H4 (cell line): ENCODE measurements at regions not wholly inside any gene's neighbourhood (a gene's known extent, or its start where the extent isn't known, plus 50 kb on each side); places are given as distances from the start of the nearest gene placed in this dataset.
A peak's percentile ranks its signal among the peaks of the same experiment; 100 is the strongest.

Experiments
- DNase-seq: peaks from one replicate; pipeline ENCODE4 v3.0.0-alpha.2; 2015; ENCODE audit warnings: low spot score

DNA sequence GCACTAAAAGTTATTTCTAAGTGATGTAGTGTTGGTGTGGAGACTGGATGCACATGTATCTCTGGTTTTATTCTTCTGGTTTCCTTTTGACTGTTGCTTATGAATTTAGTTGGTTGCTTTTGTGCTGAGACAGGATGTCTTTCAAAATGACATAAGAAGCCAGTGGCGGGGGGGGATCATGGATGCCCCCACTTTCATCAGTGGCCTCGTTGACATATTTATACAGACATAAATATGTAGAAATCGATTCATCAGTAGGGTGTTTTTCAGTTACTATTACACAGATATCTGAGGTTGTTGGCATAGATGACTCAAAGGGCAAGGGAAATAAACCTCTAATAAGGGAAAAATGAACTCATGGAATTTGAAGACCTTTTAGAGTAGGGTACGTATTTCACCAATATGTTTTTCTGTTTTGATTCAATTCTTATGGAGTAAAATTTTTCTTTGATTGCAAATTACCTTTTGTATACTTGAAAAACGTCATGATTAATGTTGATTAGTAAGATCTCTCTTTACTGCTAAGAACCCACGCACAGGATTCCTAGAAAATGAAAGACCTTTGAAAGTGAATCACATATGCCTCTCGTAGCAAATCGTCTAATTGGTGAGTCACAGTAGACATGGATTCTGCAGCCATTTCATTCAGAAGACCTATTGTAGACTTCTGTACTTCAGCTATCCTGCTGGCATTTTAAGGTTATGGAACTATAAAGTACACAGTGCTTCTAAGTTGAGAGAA is 97.4 kb upstream of the RBMS3 start:
- DNase-seq = no peak

DNA sequence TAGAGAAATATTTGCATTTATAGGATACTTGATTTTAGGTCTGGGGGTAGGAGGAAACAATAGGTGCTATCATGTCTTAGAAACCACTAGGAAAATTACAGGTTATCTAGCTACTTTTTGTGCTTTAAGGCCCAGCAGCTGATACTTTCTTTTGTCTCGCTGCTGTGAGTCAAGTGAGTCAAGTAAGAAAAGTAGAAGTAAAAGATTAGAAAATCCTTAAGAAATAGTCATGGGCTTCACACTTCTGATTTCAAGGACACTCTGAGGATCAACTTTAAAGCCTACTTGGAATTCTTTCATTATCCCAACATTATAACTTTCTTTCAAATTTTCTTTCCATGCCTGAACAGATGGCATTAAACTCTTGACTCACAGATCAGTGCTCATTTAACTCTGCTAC is 95.2 kb upstream of the RBMS3 start:
- no peak for DNase-seq

DNA sequence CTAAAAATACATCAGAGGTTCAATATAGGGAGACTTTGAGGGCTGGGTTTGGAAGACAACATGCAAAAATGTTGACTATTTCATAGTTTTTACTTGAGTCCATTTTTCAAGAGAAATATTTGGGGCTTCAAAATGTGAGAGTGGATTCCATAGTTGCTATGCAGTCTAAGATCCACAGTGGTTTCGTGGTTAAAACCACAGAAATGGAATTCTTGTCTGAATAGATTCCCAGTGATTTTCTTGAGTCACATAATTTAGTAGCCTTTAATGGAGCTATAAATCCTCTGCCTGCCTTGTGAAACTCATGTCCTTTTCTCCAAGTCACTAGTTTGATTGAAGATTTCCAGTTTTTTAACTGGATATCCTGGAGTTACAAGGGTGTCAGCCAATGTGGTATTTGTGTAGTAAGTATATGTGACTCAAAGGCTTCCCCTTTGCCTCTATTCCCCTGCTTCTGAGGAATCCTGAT is 94.7 kb upstream of the RBMS3 start:
- DNase-seq = peak; percentile 71

DNA sequence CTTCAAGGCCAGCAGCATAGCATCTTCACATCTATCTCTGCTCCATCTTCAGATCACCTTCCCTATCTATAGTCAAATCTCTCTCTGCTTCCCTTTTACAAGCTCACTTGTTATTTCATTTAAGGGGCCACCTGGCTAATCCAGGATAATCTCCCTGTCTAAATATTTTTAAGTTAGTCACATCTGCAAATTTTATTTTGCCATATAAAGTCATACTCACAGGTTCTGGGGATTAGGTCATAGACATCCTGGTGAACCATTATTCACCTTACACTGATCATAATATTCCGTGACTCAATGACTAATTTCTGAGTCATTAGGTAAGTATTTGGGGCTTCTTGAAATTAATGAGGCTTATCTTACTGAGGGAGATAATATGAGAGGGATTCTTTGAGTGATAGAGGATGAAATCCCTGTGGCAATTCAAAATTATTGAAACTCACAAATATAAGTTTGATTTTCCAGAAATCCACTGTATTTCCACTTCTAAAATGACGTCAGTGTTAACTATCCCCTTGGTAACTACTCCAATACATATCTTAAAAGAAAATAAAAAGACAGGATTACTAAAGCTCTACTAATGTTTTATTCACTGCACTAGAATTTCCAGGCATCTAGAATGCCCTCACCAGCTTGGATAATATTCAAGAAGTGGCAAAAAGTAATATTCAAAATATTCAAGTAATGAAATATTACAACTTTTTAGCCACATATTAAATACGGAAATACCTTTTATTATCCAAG is 93.7 kb upstream of the RBMS3 start:
- peak; percentile 16 for DNase-seq

DNA sequence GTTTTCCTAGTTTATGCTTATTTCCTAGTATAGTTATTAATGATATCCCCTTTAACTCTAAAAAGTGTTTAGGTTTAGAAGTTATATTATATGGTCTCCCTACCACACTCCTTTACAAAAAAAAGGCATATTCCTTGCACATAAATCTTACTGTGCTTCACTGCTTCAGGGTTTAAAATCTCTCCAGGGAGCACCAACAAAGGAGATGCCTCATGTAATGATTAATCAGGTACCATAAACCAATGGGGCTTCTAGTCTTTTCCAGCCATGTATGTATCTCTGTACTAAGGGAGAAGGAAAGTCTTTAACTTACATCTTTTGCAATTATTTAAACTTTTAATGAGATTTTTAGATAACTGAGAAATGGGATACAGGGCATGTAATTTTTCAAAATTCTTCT is 91.5 kb upstream of the RBMS3 start:
- DNase-seq = no peak

DNA sequence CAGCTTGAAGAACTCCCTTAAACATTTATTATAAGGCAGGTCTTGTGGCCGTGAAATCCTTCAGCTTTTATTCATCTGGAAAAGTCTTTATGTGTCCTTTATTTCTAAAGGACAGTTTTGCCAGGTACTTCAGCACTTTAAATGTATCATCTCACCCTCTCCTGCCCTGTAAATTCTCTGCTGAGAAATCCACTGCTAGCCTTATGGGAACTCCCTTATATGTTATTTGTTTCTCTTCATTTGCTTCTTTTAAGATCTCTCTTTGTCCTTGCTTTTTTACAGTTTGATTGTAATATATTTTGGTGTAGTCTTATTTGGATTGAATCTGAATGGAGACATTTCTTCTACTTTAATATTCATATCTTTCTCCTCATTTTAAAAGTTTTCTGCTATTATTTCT is 86.7 kb upstream of the RBMS3 start:
- DNase-seq = no peak

DNA sequence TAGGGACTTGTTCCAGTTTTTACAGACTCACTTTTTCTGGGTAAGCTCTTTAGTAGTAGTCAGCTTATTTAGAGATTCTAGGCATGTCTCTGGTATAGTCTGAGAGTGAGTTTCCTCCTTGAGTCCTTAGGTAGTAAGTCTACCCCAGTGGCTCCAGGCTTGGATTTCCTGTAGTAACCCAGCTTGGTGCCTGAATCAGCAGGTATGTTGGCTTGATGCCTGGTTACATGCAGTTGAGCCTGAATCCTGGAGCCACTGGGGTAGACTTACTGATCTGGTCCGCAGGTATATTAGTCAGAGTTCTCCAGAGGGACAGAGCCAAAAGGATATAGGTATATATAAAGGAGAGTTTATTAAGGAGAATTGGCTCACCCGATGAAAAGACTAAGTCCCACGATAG is 85.8 kb upstream of the RBMS3 start:
- DNase-seq = no peak

DNA sequence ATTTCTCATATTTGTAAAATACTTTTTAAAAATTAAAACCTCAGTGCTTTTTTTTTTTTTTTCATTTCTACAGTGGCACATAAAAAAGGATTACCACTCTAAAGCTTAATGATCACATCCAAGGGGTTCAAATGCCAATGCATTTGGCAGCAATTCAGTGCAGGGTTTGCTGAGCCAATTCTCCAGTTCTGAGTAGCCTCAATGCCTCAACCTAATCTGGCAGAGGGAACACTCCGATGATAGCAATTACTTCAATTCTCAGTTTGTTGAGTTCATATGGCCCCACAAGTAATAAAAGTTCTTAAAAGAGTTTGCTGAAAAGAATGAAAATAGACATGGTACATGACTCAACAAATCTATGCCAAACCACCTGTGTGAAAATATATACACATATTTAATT is 79.3 kb upstream of the RBMS3 start:
- no peak for DNase-seq

DNA sequence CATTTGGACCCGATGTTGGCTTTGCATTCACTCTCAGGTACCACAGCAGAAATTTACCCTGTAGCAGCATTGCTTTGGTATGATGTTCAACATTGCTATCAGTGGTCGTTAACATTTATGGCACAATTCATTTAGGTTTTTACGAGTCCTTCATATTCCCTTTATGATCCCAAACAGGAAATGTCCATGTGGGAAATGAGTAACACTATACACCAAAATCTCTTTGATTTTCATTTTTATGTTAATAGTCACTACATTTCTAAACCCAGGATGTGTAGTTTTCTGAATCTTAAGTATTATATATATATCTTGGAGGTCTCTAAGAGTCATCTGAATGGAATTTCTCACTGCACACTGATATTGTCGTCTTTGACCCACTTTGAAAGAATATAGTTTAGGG is 78.5 kb upstream of the RBMS3 start:
- DNase-seq = no peak

DNA sequence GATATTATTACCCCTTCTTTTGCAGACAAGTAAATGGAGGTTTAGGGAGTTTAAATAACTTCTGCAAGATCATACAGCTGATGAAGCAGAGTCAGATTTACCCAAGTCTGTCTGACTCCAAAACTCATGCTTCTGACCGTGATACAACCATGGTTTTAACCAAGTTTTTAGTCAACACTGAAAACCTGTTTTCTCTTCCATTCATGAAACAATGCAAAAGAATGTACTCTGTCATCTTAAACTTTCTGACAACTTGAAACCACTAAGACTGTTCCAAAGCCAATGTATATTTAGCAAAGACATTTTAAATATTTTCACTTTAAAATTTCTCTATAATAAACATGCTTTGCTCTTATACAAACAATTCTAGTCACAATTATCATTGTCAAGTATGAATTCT is 77.0 kb upstream of the RBMS3 start:
- no peak for DNase-seq

DNA sequence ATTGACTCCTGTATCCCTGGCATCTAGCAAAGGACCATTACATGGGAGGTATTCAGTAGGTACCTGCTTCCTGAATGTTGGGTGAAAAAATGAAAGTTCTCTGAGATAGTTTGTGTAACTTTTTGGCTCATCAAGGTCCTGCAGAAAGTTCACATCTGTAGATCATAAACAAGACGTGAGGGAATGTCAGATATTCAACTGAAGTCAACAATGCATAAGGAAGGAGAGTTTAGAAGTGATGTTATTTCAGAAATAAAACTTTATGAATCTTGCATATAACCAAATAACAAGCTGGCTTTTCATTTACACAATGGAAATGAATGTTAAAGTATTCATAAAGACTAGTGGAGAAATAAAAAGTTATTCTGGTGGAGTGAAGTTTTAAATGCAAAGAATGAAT is 73.4 kb upstream of the RBMS3 start:
- DNase-seq = no peak

DNA sequence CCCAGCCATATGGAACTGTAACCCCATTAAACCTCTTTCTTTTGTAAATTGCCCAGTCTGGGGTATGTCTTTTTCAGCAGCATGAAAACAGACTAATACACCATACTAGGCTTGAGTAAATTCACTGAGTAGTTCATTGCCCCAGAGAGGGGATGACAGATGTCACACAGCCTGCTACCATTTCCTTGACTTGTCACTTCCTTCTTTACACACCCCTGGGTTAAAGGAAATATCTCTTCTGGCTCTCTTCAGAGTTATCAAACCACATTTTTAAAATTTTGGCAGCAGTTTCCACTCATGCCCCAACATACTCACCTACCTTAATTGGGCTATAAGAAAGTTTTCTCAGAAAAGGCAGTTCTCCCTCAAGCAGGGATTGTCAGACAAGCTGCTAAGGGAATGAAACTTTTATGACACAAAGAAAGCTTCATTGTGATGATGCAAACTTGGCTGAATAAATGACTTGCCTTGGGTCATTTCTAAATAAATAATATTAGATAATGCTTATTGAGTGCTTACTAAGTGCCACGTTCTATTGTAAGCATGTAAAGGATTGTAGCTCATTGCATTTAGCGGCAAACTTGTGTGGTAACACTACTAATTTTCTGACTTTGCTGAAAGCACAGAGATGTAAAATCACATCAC is 68.0 kb upstream of the RBMS3 start:
- no peak for DNase-seq

DNA sequence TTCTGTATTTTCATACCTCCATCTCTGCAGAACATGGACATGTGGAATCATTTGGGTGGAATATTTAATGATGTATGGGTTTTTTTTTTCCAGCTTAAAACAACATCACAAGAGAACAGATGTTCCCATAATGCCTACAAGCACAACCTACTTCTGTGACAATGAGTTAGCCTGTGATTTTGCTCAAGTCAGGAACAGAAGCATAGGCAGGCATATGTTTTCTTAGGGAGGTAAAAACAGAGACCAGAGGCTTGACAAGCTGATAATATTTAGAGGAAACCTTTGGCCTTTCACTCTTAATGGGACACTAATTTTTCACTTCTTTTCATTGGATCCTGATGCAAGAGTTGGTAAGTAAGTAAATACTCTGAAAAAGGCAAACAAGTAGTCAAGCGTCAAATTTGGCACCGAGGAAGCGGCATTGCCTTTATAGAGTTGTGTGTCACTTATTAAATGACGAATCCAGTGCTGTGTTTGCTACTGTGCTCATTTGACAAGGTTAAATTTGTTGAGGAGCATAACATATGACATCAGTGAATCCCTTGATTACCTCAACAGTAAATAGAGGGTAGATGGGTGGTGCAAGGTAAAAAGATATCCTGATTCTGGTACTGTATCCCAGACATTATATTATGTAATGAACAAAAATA is 66.7 kb upstream of the RBMS3 start:
- DNase-seq = no peak

DNA sequence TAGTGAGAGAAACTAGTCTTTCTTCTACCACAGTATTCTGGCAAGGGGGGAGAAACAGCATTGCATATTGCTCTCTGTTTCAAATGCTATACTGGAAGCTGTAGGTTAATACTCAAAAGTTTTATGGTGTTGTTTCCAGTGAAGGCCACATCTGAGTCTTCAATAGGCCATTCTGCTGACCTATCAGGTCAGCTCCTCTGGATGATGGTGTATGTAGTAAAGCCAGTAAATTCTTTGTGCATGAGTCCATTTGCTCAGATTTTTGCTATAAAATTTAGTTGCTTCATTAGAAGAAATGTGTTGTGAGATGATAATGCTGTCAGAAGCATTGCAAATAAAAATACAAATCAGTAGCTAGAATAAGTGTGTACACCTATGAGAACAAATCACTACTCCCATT is 64.9 kb upstream of the RBMS3 start:
- DNase-seq = no peak

DNA sequence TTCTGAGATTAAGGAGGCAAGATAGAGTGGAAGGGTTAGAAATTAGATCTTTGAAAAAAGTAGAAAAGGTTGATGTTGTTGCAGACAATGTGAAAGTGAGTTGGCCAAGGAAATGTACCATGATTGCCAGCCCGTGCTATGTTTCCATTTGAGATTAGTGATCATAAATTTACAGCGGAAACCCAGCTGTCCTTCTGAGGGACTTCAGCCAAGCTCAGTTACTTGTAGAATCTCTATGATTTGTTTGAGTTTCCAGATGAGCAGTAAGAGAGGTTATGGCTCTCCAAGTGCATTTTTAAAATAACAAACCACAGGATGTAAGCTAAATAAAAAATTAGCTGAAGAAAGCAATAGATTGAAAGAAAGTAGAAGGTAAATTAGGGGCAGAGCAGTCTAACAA is 54.2 kb upstream of the RBMS3 start:
- no peak for DNase-seq

DNA sequence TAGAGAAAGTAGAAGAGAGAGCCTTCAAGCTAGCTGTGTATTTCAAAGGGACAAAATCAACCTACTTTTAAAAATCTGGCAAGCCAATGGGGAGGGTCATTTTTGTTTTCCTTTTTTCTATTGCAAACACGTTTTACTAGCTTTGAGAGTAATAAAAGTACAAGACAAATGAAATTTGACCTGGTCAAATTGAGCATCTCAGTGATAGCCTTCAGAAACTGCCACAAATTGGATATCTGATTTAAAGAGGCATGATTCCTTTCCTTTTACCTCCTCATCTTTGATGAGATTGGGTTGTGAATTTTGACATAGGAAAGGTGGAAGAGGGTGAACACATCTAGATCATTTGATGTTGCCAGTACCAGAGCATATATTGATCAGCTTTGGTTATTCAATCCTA is 53.6 kb upstream of the RBMS3 start:
- DNase-seq = no peak
